PC-9 (cell line): ENCODE measurements at regions not wholly inside any gene's neighbourhood (a gene's known extent, or its start where the extent isn't known, plus 50 kb on each side); places are given as distances from the start of the nearest gene placed in this dataset.

Experiments
- EZH2 ChIP-seq: fragments of 200-600 bp; sonication (generic); IDR thresholded peaks from 2 replicates; pipeline ENCODE4 v1.8.0; 2017; ENCODE audit warnings: antibody characterized with exemption, low read depth
- TF ChIP-seq, protein P1 (sequence below): fragments of 200-600 bp; sonication (generic); conservative IDR thresholded peaks from 2 replicates; pipeline ENCODE4 v1.6.1; 2017; ENCODE audit warnings: mixed run types, antibody characterized with exemption, mild to moderate bottlenecking, moderate library complexity

GRCh38 chr15:70269311-70269911 lies 171.7 kb upstream of the TLE3 start:
- TF ChIP-seq, protein P1, sequence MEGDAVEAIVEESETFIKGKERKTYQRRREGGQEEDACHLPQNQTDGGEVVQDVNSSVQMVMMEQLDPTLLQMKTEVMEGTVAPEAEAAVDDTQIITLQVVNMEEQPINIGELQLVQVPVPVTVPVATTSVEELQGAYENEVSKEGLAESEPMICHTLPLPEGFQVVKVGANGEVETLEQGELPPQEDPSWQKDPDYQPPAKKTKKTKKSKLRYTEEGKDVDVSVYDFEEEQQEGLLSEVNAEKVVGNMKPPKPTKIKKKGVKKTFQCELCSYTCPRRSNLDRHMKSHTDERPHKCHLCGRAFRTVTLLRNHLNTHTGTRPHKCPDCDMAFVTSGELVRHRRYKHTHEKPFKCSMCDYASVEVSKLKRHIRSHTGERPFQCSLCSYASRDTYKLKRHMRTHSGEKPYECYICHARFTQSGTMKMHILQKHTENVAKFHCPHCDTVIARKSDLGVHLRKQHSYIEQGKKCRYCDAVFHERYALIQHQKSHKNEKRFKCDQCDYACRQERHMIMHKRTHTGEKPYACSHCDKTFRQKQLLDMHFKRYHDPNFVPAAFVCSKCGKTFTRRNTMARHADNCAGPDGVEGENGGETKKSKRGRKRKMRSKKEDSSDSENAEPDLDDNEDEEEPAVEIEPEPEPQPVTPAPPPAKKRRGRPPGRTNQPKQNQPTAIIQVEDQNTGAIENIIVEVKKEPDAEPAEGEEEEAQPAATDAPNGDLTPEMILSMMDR, result no peak
- no peak for TF ChIP-seq EZH2
